C4-2B (cell line): ENCODE measurements at regions not wholly inside any gene's neighbourhood (a gene's known extent, or its start where the extent isn't known, plus 50 kb on each side); places are given as distances from the start of the nearest gene placed in this dataset.

Experiments used
- CTCF ChIP-seq: fragments of 450-650 bp; conservative IDR thresholded peaks from 2 replicates; pipeline ENCODE4 v1.5.1; 2017; ENCODE audit warnings: mild to moderate bottlenecking
- ZFX ChIP-seq: fragments of 450-650 bp; IDR thresholded peaks from 2 replicates; pipeline ENCODE4 v1.6.1; 2017

DNA sequence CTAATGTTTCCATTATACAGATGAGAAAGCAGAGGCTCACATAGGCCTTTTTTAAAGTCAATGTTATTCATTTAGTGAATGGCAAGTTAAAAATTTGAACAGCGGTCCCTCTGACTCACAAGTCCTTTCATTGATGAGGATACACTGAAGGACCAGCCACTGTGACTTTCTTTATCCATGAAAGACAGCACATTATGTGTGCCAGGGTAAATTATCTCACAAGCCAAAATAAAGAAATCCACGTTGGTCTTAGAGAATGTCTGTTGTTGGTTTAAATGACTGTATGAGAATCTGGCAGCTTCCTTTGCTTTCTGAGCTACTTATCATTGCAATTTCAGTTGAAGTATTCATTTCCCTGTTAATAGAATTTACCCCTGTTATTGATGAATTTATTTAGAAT is 485.1 kb downstream of the TBL1XR1 start:
- TF ChIP-seq CTCF (no peak), ZFX (no peak)
